GM18519 (cell line): ENCODE measurements at regions not wholly inside any gene's neighbourhood (a gene's known extent, or its start where the extent isn't known, plus 50 kb on each side); places are given as distances from the start of the nearest gene placed in this dataset.
"Not testable (repeated sequence)": the region's sequence is repeated elsewhere in the genome, so short reads cannot be mapped to it uniquely, and the experiment has no call there.

Source experiments
- ATAC-seq: cut with Tn5 transposase; IDR thresholded peaks from one replicate; pipeline ENCODE4 v1.9.1; 2021; ENCODE audit warnings: mild to moderate bottlenecking, moderate library complexity; ENCODE audit not compliant: unreplicated experiment, low FRiP score

DNA sequence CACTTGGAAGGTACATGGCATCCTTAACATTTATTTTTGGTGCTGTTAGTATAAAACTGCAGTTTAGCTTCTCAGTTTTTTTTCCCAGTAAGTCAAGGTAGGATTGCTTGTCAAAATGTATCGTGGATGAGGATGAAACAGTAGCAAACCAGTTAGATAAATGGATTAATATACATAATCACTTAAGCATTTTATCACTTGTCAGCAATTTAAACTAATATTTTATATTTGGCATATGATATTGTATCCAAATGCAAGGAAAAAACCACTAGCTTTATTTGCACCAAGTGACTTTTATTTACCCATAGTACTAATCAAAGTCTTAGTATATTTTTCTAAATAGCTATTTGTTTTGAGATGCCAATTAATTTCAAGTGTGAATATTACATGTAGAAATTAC, 137.7 kb upstream of the XIRP2 start:
- ATAC-seq, result no peak

DNA sequence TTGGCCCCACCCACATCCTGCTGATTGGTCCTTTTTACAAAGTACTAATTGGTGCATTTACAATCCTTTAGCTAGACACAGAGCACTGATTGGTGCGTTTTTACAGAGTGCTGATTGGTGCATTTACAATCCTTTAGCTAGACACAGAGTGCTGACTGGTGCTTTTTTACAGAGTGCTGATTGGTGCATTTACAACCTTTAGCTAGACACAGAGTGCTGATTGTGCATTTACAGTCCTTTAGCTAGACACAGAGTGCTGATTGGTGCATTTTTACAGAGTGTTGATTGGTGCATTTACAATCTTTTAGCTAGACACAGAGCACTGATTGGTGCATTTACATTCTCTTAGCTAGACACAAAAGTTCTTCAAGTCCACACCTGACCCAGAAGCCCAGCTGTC, 144.2 kb upstream of the XIRP2 start:
- ATAC-seq, result not testable (repeated sequence)

DNA sequence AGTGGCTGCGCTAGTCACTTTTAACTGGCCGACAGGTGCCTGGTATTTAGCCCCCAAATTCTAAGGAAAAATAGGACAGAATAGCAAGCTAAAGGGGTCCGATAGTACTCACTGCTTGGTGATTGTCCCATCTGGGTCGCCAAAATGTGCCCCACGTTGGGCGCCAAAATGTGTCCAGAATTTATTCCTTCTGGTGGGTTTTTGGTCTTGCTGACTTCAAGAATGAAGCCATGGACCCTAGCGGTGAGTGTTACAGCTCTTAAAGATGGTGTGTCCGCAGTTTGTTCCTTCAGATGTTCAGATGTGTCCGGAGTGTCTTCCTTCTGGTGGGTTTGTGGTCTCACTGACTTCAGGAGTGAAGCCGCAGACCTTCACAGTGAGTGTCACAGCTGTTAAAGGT, 144.8 kb upstream of the XIRP2 start:
- ATAC-seq, result not testable (repeated sequence)

DNA sequence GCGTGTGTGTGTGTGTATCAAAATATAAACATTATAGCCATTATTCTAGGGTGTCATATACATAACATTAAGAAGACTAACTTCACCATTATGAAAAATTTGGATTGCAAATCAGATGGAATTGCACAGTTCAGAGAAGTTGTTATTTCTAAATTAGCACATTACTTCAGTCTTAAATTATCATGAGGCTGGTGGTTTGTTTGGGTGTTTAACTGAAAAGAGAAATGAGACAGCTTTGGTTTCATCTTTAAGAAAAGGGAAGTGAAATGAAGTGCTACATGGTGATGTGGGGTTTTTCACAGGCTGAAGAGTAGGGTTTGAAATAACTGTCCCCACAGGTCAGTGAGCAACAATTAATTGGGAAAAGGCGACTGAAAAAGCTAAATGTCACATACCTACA, 161.2 kb upstream of the XIRP2 start:
- ATAC-seq, result peak; percentile 100

DNA sequence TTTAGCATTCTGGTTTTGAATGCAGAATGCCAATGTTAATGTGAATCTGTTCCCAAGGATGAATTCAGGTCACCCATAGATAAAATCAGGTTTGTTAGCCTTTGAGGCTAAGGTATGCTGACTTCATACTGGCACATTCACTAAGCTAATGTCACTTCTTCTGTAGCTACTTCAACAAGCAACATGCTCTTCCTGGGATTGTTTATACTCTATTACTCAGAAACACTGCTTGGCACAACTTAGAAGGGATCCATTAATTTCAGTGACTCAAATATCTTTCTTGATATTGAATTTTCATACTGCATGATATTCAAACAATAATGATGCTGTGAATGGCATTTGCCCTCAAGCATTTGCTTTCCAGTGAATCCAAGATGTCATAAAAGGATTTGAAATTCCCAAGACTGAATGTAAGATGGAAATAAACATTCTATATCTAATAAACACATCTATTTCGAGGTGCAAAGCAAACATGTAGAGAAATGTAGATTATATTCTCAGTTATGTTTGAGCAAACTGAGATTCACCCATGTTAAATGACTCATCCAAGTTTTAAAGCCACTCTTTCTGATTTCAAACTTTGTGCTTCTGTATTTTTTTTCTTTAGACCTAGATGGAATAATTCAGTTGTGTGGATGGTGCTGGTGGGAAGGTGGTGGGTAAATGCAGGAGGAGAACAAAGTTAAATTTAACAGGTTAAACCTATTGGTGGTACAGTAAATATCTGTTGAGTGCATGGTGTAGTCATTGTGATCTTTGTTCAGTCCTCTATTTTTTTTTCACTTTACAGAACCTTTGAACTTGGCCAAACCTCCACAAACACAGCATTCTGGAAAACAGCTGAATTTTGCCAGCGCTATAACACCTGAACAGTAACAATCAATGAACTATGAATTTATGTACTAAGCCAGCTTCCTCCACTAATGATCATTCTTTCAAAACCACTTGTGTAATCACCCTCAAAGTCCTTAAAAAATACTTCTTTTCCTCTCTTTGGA, 162.1 kb upstream of the XIRP2 start:
- no peak for ATAC-seq

DNA sequence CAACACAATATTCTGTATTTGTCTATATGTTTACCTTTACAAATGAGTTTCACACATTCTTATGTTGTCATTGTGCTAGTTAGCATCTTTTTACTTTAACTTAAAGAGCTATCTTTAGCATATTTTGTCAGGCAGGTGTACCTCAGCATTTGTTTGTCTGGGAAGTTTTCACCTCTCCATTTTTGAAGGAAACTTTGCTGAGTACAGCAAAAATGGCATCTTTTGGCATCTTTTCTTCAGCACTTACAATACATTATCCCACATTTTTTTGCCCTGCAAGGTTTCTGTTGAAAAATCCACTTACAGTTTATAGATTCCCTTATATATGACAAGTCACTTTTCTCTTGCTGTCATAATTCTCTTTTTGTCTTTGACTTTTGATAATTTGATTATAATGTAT, 171.3 kb upstream of the XIRP2 start:
- ATAC-seq, result no peak

DNA sequence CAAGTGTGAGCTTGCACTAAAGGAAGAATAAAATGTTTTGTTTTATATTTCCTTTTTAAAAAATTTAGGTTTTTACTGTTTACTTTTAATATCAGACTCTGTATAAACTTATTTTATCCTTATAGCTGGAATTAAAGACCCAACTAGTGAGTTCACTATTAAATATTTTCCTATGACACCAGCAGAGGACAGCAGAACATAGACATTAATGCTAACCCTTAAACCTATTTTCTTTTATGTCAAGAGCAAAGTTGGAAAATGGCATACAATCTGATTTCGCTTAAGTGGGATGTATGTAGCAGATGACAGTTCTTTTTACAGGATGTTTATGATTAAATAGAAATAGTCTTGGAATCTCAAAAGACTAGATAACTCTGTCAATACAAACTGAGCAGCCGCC, 188.2 kb upstream of the XIRP2 start:
- ATAC-seq, result no peak

DNA sequence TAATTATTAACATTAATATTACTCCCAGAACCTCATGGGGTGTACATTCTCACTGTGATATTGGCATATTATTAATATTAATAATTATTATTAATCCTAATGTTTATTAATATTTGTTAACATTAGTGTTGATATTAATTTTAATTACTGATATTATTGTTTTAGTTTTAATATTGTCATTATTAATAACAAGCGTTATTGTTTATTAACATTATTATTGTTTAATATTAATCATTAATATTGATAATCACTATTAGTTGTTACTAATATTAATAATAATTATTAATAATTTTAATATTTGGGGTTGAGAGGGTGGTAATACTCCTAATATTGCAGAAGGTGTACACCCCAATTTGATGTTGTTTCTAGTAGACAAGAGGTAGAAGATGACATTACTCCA, 193.1 kb upstream of the XIRP2 start:
- no peak for ATAC-seq

DNA sequence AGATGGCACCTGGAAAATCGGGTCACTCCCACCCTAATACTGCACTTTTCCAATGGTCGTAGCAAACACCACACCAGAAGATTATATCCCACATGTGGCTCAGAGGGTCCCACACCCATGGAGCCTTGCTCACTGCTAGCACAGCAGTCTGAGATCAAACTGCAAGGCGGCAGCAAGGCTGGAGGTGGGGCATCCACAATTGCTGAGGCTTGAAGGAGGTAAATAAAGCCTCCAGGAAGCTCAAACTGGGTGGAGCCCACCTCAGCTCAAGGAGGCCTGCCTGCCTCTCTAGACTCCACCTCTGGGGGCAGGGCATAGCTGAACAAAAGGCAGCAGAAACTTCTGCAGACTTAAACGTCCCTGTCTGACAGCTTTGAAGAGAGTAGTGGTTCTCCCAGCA, 192.0 kb upstream of the SCN7A start:
- ATAC-seq, result not testable (repeated sequence)

DNA sequence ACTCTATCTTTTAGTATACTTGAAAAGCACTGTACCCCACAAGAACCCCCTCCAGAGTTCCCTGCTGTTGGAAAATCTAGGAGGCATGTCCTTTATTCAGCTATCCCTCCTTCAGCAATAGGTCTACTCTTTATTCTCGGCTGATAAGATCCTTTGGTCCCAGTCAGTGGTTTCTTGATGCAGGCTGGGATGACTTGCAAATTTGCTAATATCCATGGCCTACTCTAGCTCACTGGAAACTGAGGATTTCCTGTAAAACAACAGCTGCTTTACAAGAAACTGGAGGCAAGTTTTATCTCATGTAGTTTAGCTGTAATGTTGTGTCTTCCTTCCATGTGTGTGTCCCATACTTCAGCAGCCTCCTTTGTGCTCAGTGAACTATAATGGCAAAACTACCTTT, 183.9 kb upstream of the SCN7A start:
- ATAC-seq, result no peak

DNA sequence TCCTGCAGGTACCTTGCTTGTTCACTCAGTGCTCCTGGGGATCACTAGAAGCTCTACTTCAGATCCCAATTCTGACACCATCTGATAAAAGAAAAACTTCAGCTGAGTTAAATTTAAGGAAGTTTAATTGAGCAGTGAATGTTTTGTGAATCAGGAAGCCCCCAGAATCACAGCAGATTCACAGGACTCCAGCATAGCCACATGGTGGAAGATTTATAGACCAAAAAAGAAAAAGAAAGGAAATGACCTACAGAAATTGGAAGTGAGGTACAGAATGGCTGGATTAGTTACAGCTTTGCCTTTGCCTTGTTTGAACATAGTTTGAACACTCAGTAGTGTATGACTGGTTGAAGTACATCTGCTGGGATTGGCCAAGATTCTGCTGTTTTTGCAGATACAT, 182.7 kb upstream of the SCN7A start:
- no peak for ATAC-seq

DNA sequence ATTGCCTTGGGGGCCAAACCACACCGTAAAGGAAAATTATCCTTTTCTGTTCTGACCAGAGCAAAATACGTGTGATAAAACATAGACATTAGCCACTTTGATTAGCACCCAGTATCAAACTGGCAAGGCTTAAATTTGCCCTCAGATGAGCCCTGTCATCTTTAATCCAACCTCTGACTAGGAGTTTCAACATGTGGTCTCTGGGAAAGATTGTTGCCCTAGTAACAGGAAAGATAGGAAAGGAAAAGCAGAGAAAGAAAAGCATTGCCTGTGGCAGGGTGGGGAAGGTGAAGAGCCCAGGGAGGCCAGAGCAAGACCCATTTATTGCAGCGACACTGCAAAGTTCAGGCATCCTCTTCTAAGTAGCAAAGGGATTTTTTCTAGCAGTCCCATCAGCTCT, 181.5 kb upstream of the SCN7A start:
- no peak for ATAC-seq

DNA sequence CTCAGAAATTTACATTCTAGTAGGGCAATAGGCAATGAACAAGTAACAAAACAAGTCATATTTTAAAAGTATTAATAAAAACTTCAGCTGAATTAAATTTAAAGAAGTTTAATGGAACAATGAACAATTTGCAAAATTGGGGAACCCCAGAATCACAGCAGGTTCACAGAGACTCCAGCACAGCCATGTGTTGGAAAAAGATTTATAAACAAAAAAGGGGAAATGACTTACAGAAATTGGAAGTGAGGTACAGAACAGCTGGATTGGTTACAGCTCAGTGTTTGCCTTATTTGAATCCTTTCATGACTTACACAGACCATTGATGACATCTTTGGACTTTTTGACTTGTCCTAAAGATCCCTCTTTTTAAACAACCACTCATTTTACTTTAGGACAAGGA, 179.9 kb upstream of the SCN7A start:
- no peak for ATAC-seq

DNA sequence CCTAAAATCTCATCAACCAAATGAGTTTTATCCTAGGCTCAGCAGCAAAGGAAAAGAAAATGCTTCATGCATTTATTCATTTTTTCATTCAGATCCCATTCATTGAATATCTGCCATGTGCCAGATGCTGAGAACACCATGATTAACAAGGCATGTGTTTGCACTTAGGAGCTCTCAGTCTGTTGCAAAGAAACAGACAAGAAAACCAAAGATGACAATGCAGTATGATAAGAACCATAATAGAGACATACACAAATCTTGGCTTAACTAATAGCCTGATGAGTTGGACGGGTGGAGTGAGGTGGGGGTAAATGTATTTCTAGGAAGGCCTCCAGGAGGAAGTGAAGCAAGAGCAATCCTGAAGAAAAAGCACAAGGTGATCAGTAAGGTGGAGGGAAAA, 177.8 kb upstream of the SCN7A start:
- ATAC-seq, result no peak

DNA sequence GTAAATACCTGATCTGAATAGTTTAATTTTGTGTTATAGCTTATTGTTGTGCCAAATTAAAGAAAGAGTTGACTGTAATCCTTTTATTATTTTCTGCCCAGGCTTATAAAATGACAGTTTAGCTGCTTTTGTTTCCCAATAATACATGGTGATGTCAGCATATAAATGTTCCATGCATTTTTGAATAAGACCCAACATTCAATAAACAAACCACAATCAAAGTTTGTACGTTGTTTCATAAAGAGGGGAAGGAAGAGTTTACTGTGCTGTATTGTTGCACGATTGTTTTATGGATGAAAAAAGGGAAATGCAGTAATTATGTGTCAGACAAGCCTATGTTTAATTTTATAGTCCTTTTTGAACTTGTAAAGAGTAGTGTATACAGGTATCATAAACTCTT, 177.2 kb upstream of the SCN7A start:
- no peak for ATAC-seq

DNA sequence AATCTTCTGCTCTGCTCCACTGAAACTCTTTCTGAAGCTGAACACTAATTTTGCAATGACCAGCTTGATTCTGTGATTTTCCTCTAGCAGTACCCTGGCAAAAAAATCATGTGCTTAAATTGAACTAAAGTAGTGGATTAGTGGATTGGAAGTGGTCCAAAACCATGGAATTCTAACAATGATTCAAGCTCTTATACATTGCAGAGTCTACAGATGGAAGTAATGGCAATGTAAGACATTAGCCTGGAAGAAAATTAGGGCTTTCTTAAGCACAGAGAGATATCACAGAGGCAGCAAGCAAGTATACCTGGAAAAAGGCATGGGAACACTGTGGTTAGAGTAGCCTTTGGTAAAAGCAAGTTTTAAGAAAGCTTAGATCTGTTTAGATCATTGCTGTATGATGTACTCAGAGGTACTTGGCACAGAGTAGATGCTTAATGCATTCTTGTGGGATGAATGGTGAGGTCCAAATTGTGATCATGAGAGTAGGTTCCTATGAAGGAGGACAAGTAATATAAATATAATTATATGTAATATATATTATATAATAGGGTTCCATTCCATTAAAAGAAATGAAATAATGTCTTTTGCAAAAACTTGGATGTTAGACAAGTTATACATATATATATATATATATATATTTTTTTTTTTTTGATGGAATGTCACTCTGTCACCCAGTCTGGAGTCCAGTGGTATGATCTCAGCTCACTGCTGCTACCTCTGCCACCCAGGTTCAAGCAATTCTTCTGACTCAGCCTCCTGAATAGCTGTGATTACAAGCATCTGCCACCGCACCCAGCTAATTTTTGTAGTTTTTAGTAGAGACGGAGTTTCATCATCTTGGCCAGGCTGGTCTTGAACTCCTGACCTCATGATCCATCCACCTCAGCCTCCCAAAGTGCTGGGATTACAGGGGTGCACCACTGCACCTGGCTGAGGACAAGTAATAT, 172.2 kb upstream of the SCN7A start:
- no peak for ATAC-seq

DNA sequence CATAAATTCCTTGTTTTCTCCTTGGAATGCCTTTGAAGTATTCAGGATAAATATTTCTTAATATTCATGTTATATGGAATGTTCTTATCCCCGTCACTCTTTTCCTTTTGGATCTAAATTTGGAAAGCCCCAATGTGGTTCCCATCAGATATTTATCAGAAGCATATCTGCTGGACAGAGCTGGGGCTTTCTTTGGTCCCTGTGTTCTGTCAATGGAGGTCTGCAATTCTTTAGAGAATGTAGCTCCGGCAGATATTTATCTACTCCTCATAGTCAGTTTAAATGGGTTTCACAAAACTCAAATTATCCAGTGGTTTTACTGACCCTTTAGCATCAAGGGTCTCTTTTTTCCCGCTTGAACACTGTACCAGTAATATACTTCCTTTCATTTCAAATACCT, 167.8 kb upstream of the SCN7A start:
- no peak for ATAC-seq

DNA sequence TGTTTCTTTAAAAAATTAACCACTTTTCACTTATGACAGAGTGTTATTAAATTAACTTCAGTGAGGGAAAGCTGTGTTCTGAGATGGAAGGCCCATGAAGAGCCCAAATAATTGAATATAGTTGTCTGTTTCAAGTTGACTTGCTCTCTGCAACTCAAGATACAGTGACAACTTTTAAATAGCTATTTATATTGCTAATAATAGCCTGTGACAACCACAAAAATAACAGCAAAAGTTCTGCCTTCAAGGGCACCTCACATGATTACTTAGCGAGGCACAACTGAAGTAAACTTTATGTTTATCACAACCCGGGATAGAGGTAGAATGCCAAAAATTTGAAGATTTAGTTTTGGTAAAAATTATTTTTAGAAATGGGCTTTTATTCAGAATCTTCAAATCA, 167.3 kb upstream of the SCN7A start:
- ATAC-seq, result no peak

DNA sequence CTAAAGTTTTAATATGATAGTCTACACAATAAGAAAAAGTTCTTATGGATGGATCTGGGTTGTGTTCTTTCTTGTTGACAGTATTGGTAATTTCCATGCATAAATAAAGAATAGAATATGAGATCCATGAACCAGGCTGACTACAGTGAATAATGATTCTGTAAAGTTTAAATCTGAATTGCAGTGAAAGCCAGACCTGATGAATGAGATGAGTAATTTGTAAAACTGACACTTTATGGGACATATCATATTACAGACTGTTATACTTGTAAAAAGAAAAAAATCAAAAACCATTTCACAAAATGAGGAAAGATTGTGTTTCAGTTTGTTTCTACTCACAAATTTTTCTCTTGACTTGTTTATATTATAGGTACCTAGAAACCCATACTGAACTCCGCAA, 164.9 kb upstream of the SCN7A start:
- ATAC-seq, result no peak

DNA sequence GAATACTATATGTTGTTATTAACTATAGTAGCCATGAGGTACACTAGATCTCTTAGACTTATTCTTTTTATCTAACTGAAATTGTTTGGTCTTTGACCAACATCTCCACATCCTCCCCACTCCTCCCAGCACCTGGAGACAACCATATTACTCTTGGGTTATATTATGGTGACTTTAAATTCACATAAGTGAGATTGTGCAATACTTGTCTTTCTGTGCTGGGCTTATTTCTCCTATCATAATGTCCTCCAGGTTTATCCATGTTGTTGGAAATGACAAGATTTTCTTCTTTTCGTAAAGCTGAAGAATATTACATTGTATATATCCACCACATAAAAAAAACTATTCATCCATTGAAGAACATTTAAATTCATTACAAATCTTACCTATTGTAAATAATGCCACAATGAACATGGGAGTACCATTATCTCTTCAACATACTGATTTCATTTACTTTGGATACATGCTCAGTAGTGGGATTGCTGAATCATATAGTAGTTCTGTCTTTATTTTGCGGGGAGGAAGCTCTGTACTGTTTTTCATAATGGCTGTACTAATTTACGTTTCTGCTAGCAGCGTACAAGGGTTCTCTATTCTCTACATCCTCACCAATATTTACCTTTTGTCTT, 159.2 kb upstream of the SCN7A start:
- no peak for ATAC-seq

DNA sequence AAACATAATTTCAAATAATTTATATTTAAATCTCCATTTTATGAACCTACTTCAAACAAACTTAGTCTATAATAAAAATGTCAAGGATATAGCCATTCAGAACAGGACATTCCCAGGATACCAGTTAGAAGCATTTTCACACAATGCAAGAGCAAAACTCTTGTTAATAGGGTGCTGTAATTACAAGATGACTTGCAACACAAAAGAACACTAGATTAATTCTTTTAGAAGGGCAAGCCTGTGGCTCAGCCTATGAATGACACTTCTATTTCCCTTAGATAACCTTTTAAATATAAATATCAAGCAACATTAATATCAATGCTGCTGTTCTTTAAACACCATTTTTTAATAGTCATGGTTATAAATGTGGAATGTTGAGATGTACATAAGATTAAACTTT, 157.9 kb upstream of the SCN7A start:
- no peak for ATAC-seq
